ENCODE measurements at regions not wholly inside any gene's neighbourhood (a gene's known extent, or its start where the extent isn't known, plus 50 kb on each side); places are given as distances from the start of the nearest gene placed in this dataset.

DNA sequence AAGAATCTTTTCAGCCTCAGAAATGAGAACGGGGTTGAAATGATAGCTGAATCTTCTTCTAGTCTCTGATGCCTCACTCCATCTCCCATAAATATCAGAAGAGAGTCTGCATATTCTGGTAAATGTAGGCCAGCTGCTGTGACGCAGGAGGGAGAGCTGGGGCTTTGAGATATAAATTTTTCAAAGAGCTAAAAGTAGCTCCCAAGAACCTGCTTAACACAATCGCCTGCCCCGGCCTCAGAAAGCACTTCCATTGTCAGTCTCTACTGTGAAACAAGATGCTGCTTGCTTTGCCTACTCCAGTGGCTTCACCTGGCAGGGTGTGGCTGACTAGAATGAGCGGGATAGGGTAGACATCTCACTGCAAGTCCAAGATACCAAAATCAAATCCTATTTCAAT, 105.0 kb upstream of the CCDC150 start:
- DNase-seq (ENCODE audit: low read depth), result no peak

- no peak for DNase-seq (ENCODE audit: low read depth)
Observed at GRCh38 chr2:196535061-196535460, 104.5 kb upstream of the CCDC150 start.

DNA sequence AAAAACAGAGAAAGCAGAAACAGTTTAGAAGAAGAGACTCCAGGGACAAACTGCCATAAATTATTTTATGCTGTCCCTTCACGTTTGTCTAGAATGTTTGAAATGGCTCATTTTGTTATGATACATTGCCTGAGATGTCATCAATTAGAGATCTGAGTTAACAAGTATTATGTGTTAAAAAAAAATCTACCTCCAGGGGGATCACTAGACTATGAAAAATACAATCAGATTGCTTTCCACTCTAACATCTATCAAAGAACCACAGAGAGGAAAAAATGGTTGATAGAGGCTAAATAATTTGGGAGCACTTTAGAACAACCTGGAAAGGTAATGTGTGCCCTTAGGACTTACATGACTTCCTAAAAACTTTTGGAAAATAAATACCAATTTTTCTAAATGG, 103.8 kb upstream of the CCDC150 start:
- DNase-seq (ENCODE audit: low read depth), result no peak

GRCh38 chr2:196537311-196537710, 102.2 kb upstream of the CCDC150 start:
- DNase-seq (ENCODE audit: low read depth), result no peak

DNA sequence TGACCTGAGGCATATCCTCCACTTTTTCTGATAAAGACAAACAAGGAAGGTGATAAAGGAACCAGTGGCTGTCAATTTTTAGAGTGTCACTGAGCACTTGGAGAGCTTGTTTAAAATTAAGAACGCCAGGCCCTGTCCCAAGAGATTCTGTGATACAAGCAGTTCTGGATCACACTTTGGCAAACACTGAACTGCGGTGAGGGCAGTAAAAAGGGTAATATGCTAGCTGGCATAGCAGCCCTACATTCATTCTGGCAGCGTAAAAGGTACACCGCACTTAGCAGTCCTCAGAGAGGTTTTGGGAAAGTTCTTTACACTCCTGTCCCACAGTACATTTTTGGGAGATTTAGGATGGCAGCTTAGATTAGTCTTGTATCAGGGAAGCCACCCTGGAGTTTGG, 101.3 kb upstream of the CCDC150 start:
- DNase-seq (ENCODE audit: low read depth), result no peak

GRCh38 chr2:196538646-196539045, 100.9 kb upstream of the CCDC150 start:
- DNase-seq (ENCODE audit: low read depth), result no peak

- no peak for DNase-seq (ENCODE audit: low read depth)
Observed at GRCh38 chr2:196544906-196545433, 94.5 kb upstream of the CCDC150 start.

DNA sequence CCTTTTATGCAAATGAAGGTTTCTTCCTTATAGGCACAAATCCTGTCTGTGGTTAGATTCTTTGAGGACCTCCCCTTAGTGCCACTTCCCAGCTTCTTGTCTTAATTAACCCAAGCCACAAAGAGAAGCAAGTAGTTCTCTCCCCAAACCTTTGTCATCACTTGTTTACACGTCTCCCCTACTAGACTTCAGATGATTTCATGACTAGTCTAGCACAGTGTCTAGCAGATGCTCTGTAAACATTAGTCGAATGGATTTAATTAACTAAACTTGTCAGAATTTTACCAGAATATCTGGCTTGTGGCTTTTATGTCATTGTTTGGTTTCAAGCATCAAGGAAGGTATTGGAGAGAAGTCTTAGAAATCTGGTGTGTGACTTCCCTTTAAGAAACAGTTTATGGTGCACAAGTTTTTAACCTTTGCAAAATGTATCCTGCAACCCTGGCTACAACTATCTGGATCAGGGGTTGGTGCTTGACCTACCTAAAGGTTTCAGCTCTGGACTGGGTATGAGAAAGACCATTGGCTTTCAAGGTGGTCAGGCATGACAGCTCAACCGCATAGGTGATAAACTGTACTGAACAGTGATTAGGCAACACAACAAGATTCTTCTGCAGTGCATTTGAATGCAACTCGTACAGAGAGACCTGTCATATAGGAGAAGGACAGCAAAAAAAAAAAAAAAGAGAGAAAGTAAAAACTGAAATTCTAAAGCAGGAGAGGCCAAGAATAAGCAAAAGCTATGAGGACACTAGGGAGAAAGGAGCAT, 93.2 kb upstream of the CCDC150 start:
- DNase-seq (ENCODE audit: low read depth), result no peak

GRCh38 chr2:196549052-196549451, 90.5 kb upstream of the CCDC150 start:
- DNase-seq (ENCODE audit: low read depth), result no peak

GRCh38 chr2:196551014-196551413, 88.5 kb upstream of the CCDC150 start:
- DNase-seq (ENCODE audit: low read depth), result no peak

DNA sequence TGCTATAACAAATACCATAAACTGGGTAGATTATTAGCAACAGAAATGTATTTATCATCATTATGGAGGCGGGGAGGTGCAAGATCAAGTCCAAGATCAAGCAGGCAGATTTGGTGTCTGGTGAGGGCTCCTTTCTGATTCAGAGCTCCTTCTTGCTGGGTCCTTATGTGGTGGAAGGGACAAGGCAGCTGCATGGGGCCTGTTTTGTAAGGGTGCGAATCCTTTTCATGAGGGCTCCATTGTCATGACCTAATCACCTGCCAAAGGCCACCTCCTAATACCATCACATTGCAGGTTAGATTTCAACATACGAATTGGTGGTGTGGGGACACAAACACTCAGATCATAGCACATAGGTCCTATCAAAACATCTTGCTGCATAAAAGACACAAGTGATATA, 84.4 kb upstream of the CCDC150 start:
- no peak for DNase-seq (ENCODE audit: low read depth)

DNA sequence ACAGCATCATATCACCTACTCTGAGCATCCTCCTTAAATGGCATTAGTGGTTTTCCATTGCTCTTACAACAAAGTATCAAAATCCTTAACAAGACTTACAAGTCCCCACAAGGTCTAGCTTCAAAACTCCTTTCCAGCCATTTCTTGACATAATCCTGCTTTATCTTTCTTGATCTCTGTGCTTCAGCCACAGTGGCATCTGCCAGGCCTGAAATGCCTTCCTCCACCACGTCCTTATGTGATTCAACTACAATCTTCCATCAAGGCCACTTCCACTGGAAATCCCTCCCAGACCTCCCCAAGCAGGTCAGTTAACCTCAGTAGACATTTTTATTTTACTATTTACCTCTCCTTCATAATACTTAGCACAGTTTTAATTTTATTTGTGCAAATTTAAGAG, 83.8 kb upstream of the CCDC150 start:
- DNase-seq (ENCODE audit: low read depth), result no peak

DNA sequence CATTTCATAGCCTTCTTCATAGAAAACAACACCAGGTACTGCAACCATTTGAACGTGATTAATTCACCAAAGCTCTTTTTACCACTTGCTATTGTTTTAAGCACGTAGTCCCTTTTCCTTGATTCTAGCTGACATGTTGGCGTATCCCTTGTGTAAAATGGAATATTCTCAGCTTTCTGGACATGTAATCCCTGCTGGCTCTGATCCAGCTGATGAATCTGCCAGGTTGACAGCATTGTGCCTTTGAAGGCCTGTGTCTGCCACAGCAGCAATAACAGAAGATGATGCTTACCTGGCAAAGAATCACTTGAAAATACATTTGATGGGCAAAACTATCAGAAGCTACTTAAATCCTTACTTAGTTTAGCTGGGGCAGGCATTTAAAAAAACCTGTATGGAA, 81.0 kb upstream of the CCDC150 start:
- DNase-seq (ENCODE audit: low read depth), result no peak

GRCh38 chr2:196563876-196564275, 75.6 kb upstream of the CCDC150 start:
- DNase-seq (ENCODE audit: low read depth), result no peak

GRCh38 chr2:196565106-196565765, 74.3 kb upstream of the CCDC150 start:
- no peak for DNase-seq (ENCODE audit: low read depth)

- no peak for DNase-seq (ENCODE audit: low read depth)
Observed at GRCh38 chr2:196565982-196566381, 73.5 kb upstream of the CCDC150 start.

GRCh38 chr2:196566961-196567666, 72.4 kb upstream of the CCDC150 start:
- no peak for DNase-seq (ENCODE audit: low read depth)

- DNase-seq (ENCODE audit: low read depth), result no peak
Observed at GRCh38 chr2:196568506-196568905, 71.0 kb upstream of the CCDC150 start.

GRCh38 chr2:196584903-196585302, 54.6 kb upstream of the CCDC150 start:
- no peak for DNase-seq (ENCODE audit: low read depth)

DNA sequence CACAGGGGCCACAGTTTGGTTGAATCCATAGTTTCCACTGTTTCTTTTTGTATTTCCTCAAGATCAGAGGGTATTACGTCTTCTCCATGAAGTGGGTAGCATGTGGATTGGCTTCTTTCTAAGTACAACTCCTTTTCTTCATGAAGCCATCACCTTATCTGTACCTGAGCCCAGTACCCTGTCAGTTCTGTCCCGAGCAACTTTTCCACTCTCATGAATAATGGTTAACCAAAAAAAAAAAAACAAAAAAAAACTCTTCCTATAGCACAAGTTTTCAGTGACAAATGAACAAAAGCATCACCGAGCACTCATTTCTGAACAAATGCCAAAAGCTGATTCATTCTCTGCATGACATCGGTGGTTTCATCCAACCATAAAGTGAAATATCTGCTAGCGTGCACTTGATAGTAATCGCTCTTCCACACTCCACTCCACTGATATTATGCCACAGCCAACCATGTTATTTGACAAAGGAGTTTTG, 53.0 kb upstream of the CCDC150 start:
- no peak for DNase-seq (ENCODE audit: low read depth)

- no peak for DNase-seq (ENCODE audit: low read depth)
Observed at GRCh38 chr2:196587056-196587455, 52.5 kb upstream of the CCDC150 start.

- DNase-seq (ENCODE audit: low read depth), result no peak
Observed at GRCh38 chr2:196587739-196588138, 51.8 kb upstream of the CCDC150 start.

DNA sequence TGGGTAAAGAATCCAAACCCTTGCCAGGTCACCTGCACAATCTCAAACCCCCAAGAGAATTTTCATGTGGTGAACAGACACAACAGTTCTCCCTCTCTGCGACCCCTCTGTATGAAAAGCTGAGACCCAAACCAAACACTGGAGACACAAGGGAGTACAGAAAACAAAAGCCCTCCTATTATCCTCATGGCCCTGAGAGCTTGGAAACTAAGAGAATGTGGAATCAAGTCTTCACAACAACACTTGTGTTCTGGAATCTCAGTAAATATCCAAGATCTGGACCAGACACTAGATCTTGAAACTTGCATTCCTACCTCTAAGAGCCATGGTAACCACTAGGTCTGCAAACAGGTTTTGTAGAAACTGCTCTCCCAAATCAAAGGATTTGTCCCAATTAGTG, 50.1 kb upstream of the CCDC150 start:
- DNase-seq (ENCODE audit: low read depth), result no peak
